HCT116 (cell line): ENCODE measurements at regions not wholly inside any gene's neighbourhood (a gene's known extent, or its start where the extent isn't known, plus 50 kb on each side); places are given as distances from the start of the nearest gene placed in this dataset.

ENCODE experiments used
- ATAC-seq: fragments of 200-7000 bp; cut with Tn5 transposase; 2 replicates; pipeline ENCODE4 v1.9.1; 2020; ENCODE audit warnings: mild to moderate bottlenecking, moderate library complexity
- BruUV-seq: library from RNA; stranded (reverse); fragments of 400-500 nt; replicated peaks from 2 replicates; lab custom pipeline; 2021; lab: Mats Ljungman, UMichigan
- CTCF ChIA-PET: fragments of 300-600 bp; sonication (Branson Sonifier 250); formaldehyde crosslinking; loops from one replicate; lab custom pipeline; 2021; ENCODE audit warnings: antibody characterized with exemption; lab: Charles Lee
- POLR2A ChIA-PET: fragments of 300-600, 350-600 bp; sonication (Branson Sonifier 250); formaldehyde crosslinking; loops from one replicate; lab custom pipeline; 2021; ENCODE audit warnings: antibody characterized with exemption; lab: Charles Lee
- RAD21 ChIA-PET, 2 experiments: fragments of 300-600 bp; sonication (Branson Sonifier 250); formaldehyde crosslinking; loops; one replicate each; lab custom pipeline; 2023; ENCODE audit warnings: low total read pairs in 2 of 2; ENCODE audit not compliant: uncharacterized antibody in 2 of 2, unreplicated experiment in 2 of 2, low non-redundant PET in 1 of 2; lab: Charles Lee
- DNase-seq: peaks from one replicate; pipeline ENCODE4 v3.0.0-alpha.2; 2010; ENCODE audit warnings: low read depth, low spot score
- H2AFZ ChIP-seq: fragments of 200-600 bp; shearing (Covaris generic), sonication (generic); 2 replicates; pipeline ENCODE4 v1.6.1; 2017; ENCODE audit warnings: low read depth, mixed run types, mixed read lengths, antibody characterized with exemption, low read length; ENCODE audit not compliant: poor library complexity, severe bottlenecking
- H3K27ac ChIP-seq: 2 replicates; pipeline ENCODE4 v1.5.1; 2012; ENCODE audit warnings: low read depth, low read length
- H3K27me3 ChIP-seq: fragments of 200-600 bp; sonication (generic); 2 replicates; pipeline ENCODE4 v1.6.1; 2016; ENCODE audit warnings: mixed run types, low read length, mixed read lengths; ENCODE audit not compliant: insufficient read depth
- H3K36me3 ChIP-seq, 2 experiments: fragments of 200-500 bp in 1 of 2; fragments of 200-600 bp in 1 of 2; sonication (Bioruptor generic) in 1 of 2; sonication (generic) in 1 of 2; 2 replicates each; pipeline versions ENCODE4 v1.5.1 to v1.6.1; 2014 to 2016; ENCODE audit warnings: low read length in 2 of 2, inconsistent platforms in 1 of 2, mixed read lengths in 1 of 2, mixed run types in 1 of 2; ENCODE audit not compliant: insufficient read depth in 2 of 2, control insufficient read depth in 1 of 2
- H3K4me1 ChIP-seq, 2 experiments: fragments of 200-600 bp in 1 of 2; sonication (generic) in 1 of 2; 2 replicates each; pipeline versions ENCODE4 v1.5.1 to v1.6.1; 2012 to 2017; ENCODE audit warnings: low read length in 2 of 2, inconsistent platforms in 1 of 2, mild to moderate bottlenecking in 1 of 2, mixed read lengths in 1 of 2, mixed run types in 1 of 2, moderate library complexity in 1 of 2; ENCODE audit not compliant: insufficient read depth in 2 of 2, control insufficient read depth in 1 of 2
- H3K4me2 ChIP-seq: fragments of 200-600 bp; sonication (generic); 2 replicates; pipeline ENCODE4 v1.6.1; 2017; ENCODE audit warnings: mixed run types, low read length, mixed read lengths
- H3K4me3 ChIP-seq, 2 experiments: fragments of 200-600 bp in 1 of 2; sonication (generic) in 1 of 2; replicated peaks in 1 of 2; 2 replicates each; pipeline ENCODE4 v1.5.1; 2011 to 2016; ENCODE audit warnings: low read length in 2 of 2, control low read depth in 1 of 2, low read depth in 1 of 2, mild to moderate bottlenecking in 1 of 2, mixed read lengths in 1 of 2, mixed run types in 1 of 2
- H3K79me2 ChIP-seq: fragments of 200-600 bp; sonication (generic); 2 replicates; pipeline ENCODE4 v1.6.1; 2017; ENCODE audit warnings: mild to moderate bottlenecking, mixed run types, low read length, moderate library complexity, mixed read lengths; ENCODE audit not compliant: insufficient read depth
- H3K9ac ChIP-seq: fragments of 200-600 bp; sonication (generic); 2 replicates; pipeline ENCODE4 v1.6.1; 2016; ENCODE audit warnings: low read length, mixed read lengths
- H3K9me2 ChIP-seq: fragments of 200-600 bp; sonication (generic), shearing (Covaris generic); 2 replicates; pipeline ENCODE4 v1.6.1; 2017; ENCODE audit warnings: mixed run types, mild to moderate bottlenecking, moderate library complexity; ENCODE audit not compliant: insufficient read depth
- H3K9me3 ChIP-seq, 2 experiments: fragments of 200-500 bp in 1 of 2; fragments of 200-600 bp in 1 of 2; sonication (Bioruptor generic) in 1 of 2; sonication (generic) in 1 of 2; 2 replicates each; pipeline ENCODE4 v1.6.1; 2014 to 2017; ENCODE audit warnings: low read length in 2 of 2, mixed read lengths in 2 of 2, inconsistent platforms in 1 of 2, low read depth in 1 of 2, mild to moderate bottlenecking in 1 of 2, mixed run types in 1 of 2, moderate library complexity in 1 of 2; ENCODE audit not compliant: control insufficient read depth in 1 of 2, insufficient read depth in 1 of 2
- H4K20me1 ChIP-seq: fragments of 200-600 bp; sonication (generic), shearing (Covaris generic); 2 replicates; pipeline ENCODE4 v1.6.1; 2017; ENCODE audit warnings: mixed run types, mild to moderate bottlenecking, moderate library complexity; ENCODE audit not compliant: insufficient read depth
- CBX3 ChIP-seq: IDR thresholded peaks from 2 replicates; pipeline ENCODE4 v1.6.1; 2012; ENCODE audit warnings: low read depth
- EGR1 ChIP-seq: IDR thresholded peaks from 2 replicates; pipeline ENCODE4 v1.6.1; 2012; ENCODE audit warnings: low read depth
- ELF1 ChIP-seq: IDR thresholded peaks from 2 replicates; pipeline ENCODE4 v1.6.1; 2012; ENCODE audit warnings: low read depth, borderline replicate concordance
- EZH2 ChIP-seq: fragments of 200-600 bp; sonication (generic); IDR thresholded peaks from 2 replicates; pipeline ENCODE4 v1.6.1; 2017; ENCODE audit warnings: antibody characterized with exemption, mixed run types
- EZH2phosphoT487 ChIP-seq: fragments of 200-600 bp; IDR thresholded peaks from 2 replicates; pipeline ENCODE4 v1.6.1; 2018; ENCODE audit warnings: antibody characterized with exemption, borderline replicate concordance
- FOSL1 ChIP-seq: IDR thresholded peaks from 2 replicates; pipeline ENCODE4 v1.6.1; 2012; ENCODE audit warnings: low read depth
- JUND ChIP-seq: IDR thresholded peaks from 2 replicates; pipeline ENCODE4 v1.6.1; 2012
- POLR2A ChIP-seq: IDR thresholded peaks from 2 replicates; pipeline ENCODE4 v1.7.0; 2011; ENCODE audit warnings: borderline replicate concordance; ENCODE audit not compliant: insufficient read depth, insufficient read length; ENCODE audit errors: extremely low read depth
- POLR2AphosphoS5 ChIP-seq: IDR thresholded peaks from 2 replicates; pipeline ENCODE4 v1.6.1; 2011; ENCODE audit warnings: mild to moderate bottlenecking, low read depth, low read length, moderate library complexity
- RAD21 ChIP-seq: IDR thresholded peaks from 2 replicates; pipeline ENCODE4 v1.6.1; 2012; ENCODE audit warnings: low read depth, mild to moderate bottlenecking
- SIN3A ChIP-seq: IDR thresholded peaks from 2 replicates; pipeline ENCODE4 v1.6.1; 2012; ENCODE audit warnings: low read depth
- SRF ChIP-seq: IDR thresholded peaks from 2 replicates; pipeline ENCODE4 v1.6.1; 2012; ENCODE audit warnings: low read depth
- YY1 ChIP-seq: IDR thresholded peaks from 2 replicates; pipeline ENCODE4 v1.6.1; 2011; ENCODE audit warnings: low read length, low read depth, moderate library complexity, mild to moderate bottlenecking; ENCODE audit not compliant: insufficient replicate concordance; ENCODE audit errors: extremely low read depth
- ZNF274 ChIP-seq: fragments of 200-500 bp; sonication (Bioruptor generic); IDR thresholded peaks from 2 replicates; pipeline ENCODE4 v1.6.1; 2014; ENCODE audit warnings: mild to moderate bottlenecking, low read depth, low read length, inconsistent platforms
- intact Hi-C: fragments of 100-400 bp; cut with micrococcal nuclease; formaldehyde crosslinking; loops from 2 replicates; pipeline ENCODE4 v1.10.0; 2022
- TF ChIP-seq, protein P1 (sequence below): IDR thresholded peaks from 2 replicates; pipeline ENCODE4 v1.6.1; 2011; ENCODE audit warnings: mild to moderate bottlenecking, low read length, moderate library complexity; ENCODE audit not compliant: insufficient replicate concordance; ENCODE audit errors: extremely low read depth
- TF ChIP-seq, protein P2 (sequence below): IDR thresholded peaks from 2 replicates; pipeline ENCODE4 v1.6.1; 2012
- TF ChIP-seq, protein P3 (sequence below), 3 experiments: fragments of 200-600 bp in 1 of 3; sonication (generic) in 1 of 3; IDR thresholded peaks in 2 of 3; conservative IDR thresholded peaks in 1 of 3; 2 replicates each; pipeline ENCODE4 v1.5.1; 2012 to 2017; ENCODE audit warnings: low read depth in 2 of 3, low read length in 2 of 3, antibody characterized with exemption in 1 of 3, borderline replicate concordance in 1 of 3, control low read depth in 1 of 3, mild to moderate bottlenecking in 1 of 3, mixed read lengths in 1 of 3, mixed run types in 1 of 3, moderate library complexity in 1 of 3; ENCODE audit not compliant: insufficient read depth in 1 of 3
- TF ChIP-seq, protein P4 (sequence below): IDR thresholded peaks from 2 replicates; pipeline ENCODE4 v1.6.1; 2012; ENCODE audit warnings: low read depth

DNA sequence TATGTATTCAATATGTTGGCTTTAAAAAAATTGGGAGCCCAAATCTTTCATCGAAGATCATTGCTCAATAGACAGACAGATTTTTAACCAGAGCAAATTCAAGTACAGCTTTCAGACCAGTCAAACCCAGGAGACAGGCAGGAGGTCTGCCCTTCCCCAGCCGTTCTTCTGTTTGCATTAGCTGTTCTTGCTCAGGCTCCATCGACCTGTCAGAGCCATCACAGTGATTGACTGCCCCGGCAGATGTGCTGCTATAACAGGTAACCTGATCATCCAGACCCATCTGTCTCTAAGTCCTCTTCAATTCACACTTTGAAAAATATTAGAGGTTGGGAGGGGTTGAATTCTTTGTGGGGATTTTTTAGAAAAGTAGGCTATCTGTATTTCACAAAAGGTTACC is 453.5 kb downstream of the FOXG1 start:
- H2AFZ ChIP-seq = no peak overlapping the region
- H3K9me3 ChIP-seq = peaks cover 7 to 53% of the 10 kb centered on the region in 2 experiments; a peak in 2 of 4 replicates
- ATAC-seq = no peak
- no peak overlapping the region for H3K4me3 ChIP-seq
- no peaks in the 10 kb centered on the region for H3K4me1 ChIP-seq
- POLR2A ChIA-PET = no interaction called here
- H3K4me2 ChIP-seq = no peak overlapping the region
- no peaks in the 10 kb centered on the region for H3K36me3 ChIP-seq
- no peaks in the 10 kb centered on the region for H3K79me2 ChIP-seq
- BruUV-seq = no TSS peak
- DNase-seq = no peak
- H4K20me1 ChIP-seq = no peaks in the 10 kb centered on the region
- no peak for TF ChIP-seq ZNF274
- no peak for TF ChIP-seq CBX3
- no peak for TF ChIP-seq ELF1
- no peak for TF ChIP-seq POLR2A
- no peak for TF ChIP-seq POLR2AphosphoS5
- no peak for TF ChIP-seq EZH2
- TF ChIP-seq YY1 = no peak
- no peak for TF ChIP-seq EGR1
- TF ChIP-seq FOSL1 = no peak
- TF ChIP-seq EZH2phosphoT487 = no peak
- TF ChIP-seq RAD21 = no peak
- TF ChIP-seq, protein P1, sequence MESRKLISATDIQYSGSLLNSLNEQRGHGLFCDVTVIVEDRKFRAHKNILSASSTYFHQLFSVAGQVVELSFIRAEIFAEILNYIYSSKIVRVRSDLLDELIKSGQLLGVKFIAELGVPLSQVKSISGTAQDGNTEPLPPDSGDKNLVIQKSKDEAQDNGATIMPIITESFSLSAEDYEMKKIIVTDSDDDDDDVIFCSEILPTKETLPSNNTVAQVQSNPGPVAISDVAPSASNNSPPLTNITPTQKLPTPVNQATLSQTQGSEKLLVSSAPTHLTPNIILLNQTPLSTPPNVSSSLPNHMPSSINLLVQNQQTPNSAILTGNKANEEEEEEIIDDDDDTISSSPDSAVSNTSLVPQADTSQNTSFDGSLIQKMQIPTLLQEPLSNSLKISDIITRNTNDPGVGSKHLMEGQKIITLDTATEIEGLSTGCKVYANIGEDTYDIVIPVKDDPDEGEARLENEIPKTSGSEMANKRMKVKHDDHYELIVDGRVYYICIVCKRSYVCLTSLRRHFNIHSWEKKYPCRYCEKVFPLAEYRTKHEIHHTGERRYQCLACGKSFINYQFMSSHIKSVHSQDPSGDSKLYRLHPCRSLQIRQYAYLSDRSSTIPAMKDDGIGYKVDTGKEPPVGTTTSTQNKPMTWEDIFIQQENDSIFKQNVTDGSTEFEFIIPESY = no peak
- TF ChIP-seq SRF = no peak
- TF ChIP-seq, protein P2, sequence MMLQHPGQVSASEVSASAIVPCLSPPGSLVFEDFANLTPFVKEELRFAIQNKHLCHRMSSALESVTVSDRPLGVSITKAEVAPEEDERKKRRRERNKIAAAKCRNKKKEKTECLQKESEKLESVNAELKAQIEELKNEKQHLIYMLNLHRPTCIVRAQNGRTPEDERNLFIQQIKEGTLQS = no peak
- no peak for TF ChIP-seq JUND
- TF ChIP-seq, protein P3, sequence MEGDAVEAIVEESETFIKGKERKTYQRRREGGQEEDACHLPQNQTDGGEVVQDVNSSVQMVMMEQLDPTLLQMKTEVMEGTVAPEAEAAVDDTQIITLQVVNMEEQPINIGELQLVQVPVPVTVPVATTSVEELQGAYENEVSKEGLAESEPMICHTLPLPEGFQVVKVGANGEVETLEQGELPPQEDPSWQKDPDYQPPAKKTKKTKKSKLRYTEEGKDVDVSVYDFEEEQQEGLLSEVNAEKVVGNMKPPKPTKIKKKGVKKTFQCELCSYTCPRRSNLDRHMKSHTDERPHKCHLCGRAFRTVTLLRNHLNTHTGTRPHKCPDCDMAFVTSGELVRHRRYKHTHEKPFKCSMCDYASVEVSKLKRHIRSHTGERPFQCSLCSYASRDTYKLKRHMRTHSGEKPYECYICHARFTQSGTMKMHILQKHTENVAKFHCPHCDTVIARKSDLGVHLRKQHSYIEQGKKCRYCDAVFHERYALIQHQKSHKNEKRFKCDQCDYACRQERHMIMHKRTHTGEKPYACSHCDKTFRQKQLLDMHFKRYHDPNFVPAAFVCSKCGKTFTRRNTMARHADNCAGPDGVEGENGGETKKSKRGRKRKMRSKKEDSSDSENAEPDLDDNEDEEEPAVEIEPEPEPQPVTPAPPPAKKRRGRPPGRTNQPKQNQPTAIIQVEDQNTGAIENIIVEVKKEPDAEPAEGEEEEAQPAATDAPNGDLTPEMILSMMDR (IDR thresholded peaks at IDR 0.05 in 2 of 3, conservative IDR thresholded peaks at IDR 0.05 in 1 of 3; ENCODE audit: borderline replicate concordance in 1 of 3, insufficient read depth in 1 of 3, low read depth in 2 of 3, low read length in 2 of 3) = no peak
- TF ChIP-seq, protein P4, sequence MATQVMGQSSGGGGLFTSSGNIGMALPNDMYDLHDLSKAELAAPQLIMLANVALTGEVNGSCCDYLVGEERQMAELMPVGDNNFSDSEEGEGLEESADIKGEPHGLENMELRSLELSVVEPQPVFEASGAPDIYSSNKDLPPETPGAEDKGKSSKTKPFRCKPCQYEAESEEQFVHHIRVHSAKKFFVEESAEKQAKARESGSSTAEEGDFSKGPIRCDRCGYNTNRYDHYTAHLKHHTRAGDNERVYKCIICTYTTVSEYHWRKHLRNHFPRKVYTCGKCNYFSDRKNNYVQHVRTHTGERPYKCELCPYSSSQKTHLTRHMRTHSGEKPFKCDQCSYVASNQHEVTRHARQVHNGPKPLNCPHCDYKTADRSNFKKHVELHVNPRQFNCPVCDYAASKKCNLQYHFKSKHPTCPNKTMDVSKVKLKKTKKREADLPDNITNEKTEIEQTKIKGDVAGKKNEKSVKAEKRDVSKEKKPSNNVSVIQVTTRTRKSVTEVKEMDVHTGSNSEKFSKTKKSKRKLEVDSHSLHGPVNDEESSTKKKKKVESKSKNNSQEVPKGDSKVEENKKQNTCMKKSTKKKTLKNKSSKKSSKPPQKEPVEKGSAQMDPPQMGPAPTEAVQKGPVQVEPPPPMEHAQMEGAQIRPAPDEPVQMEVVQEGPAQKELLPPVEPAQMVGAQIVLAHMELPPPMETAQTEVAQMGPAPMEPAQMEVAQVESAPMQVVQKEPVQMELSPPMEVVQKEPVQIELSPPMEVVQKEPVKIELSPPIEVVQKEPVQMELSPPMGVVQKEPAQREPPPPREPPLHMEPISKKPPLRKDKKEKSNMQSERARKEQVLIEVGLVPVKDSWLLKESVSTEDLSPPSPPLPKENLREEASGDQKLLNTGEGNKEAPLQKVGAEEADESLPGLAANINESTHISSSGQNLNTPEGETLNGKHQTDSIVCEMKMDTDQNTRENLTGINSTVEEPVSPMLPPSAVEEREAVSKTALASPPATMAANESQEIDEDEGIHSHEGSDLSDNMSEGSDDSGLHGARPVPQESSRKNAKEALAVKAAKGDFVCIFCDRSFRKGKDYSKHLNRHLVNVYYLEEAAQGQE = no peak
- TF ChIP-seq SIN3A = no peak
- TF ChIP-seq, all 23 proteins: peak for 0
- Histone ChIP-seq H3K9me2 (no peaks in the 10 kb centered on the region), H3K9ac (no peak overlapping the region), H3K27ac (no peak overlapping the region), H3K27me3 (no peaks in the 10 kb centered on the region)
- intact Hi-C loops = no loop called here
- ChIA-PET CTCF (no interaction called here), RAD21 (no interaction called here)
